PC-3 (cell line): ENCODE measurements at regions not wholly inside any gene's neighbourhood (a gene's known extent, or its start where the extent isn't known, plus 50 kb on each side); places are given as distances from the start of the nearest gene placed in this dataset.
"Not testable (repeated sequence)": the region's sequence is repeated elsewhere in the genome, so short reads cannot be mapped to it uniquely, and the experiment has no call there.

Source experiments
- ATAC-seq: fragments of 200-7000 bp; cut with Tn5 transposase; 2 replicates; pipeline ENCODE4 v1.9.1; 2020; ENCODE audit warnings: mild to moderate bottlenecking, moderate library complexity
- BruUV-seq: library from RNA; stranded (reverse); fragments of 400-500 nt; replicated peaks from 2 replicates; lab custom pipeline; 2021; lab: Mats Ljungman, UMichigan
- CTCF ChIA-PET: fragments of 300-600 bp; sonication (Branson Sonifier 250); formaldehyde crosslinking; loops from one replicate; lab custom pipeline; 2022; ENCODE audit warnings: antibody characterized with exemption; lab: Charles Lee
- POLR2A ChIA-PET: fragments of 300-600 bp; sonication (Branson Sonifier 250); formaldehyde crosslinking; loops from one replicate; lab custom pipeline; 2022; ENCODE audit warnings: antibody characterized with exemption; ENCODE audit not compliant: unreplicated experiment; lab: Charles Lee
- DNase-seq: peaks from one replicate; pipeline ENCODE4 v3.0.0-alpha.2; 2015
- H2AFZ ChIP-seq: fragments of 300-600 bp; sonication (generic); 2 replicates; pipeline ENCODE4 v1.6.0; 2016; ENCODE audit warnings: antibody characterized with exemption, low read length
- H3F3A ChIP-seq: fragments of 300-600 bp; sonication (generic); one replicate; pipeline ENCODE4 v1.6.0; 2017; ENCODE audit warnings: antibody characterized with exemption, low read length, control low read depth, mild to moderate bottlenecking; ENCODE audit not compliant: unreplicated experiment
- H3K27ac ChIP-seq: fragments of 300-600 bp; sonication (generic); 2 replicates; pipeline ENCODE4 v1.5.1; 2016; ENCODE audit warnings: mild to moderate bottlenecking, low read length
- H3K27me3 ChIP-seq: fragments of 300-600 bp; sonication (generic); 2 replicates; pipeline ENCODE4 v1.6.1; 2016; ENCODE audit warnings: low read length, mixed read lengths
- H3K36me3 ChIP-seq: fragments of 300-600 bp; sonication (generic); 2 replicates; pipeline ENCODE4 v1.6.1; 2016; ENCODE audit warnings: low read depth, mixed run types, low read length, mixed read lengths
- H3K4me1 ChIP-seq: fragments of 300-600 bp; sonication (generic); 2 replicates; pipeline ENCODE4 v1.5.1; 2016; ENCODE audit warnings: low read length; ENCODE audit not compliant: insufficient read depth
- H3K4me2 ChIP-seq: fragments of 300-600 bp; sonication (generic); 2 replicates; pipeline ENCODE4 v1.6.0; 2016; ENCODE audit warnings: low read length
- H3K4me3 ChIP-seq: fragments of 300-600 bp; sonication (generic); 2 replicates; pipeline ENCODE4 v1.5.1; 2016; ENCODE audit warnings: mild to moderate bottlenecking, low read length, mixed read lengths
- H3K79me2 ChIP-seq: fragments of 300-600 bp; sonication (generic); 2 replicates; pipeline ENCODE4 v1.6.1; 2017; ENCODE audit warnings: low read length, mixed read lengths
- H3K9ac ChIP-seq: fragments of 300-600 bp; sonication (generic); 2 replicates; pipeline ENCODE4 v1.6.0; 2016; ENCODE audit warnings: mild to moderate bottlenecking, low read length
- H3K9me2 ChIP-seq: fragments of 300-600 bp; sonication (generic); replicated peaks from 2 replicates; pipeline ENCODE4 v1.6.1; 2016; ENCODE audit warnings: mixed run types, low read length, mixed read lengths
- H3K9me3 ChIP-seq: fragments of 300-600 bp; sonication (generic); 2 replicates; pipeline ENCODE4 v1.6.1; 2016; ENCODE audit warnings: low read length, mixed read lengths
- H4K20me1 ChIP-seq: fragments of 300-600 bp; sonication (generic); 2 replicates; pipeline ENCODE4 v1.6.1; 2016; ENCODE audit warnings: low read length, mixed read lengths
- EZH2 ChIP-seq: fragments of 300-600 bp; sonication (generic); IDR thresholded peaks from one replicate; pipeline ENCODE4 v1.6.1; 2017; ENCODE audit warnings: antibody characterized with exemption, mild to moderate bottlenecking, low read length; ENCODE audit not compliant: unreplicated experiment
- EZH2phosphoT487 ChIP-seq: fragments of 300-600 bp; sonication (generic); IDR thresholded peaks from 2 replicates; pipeline ENCODE4 v1.6.1; 2018; ENCODE audit warnings: mild to moderate bottlenecking, antibody characterized with exemption, low read length, borderline replicate concordance
- intact Hi-C: fragments of 100-400 bp; cut with micrococcal nuclease; formaldehyde crosslinking; loops from 2 replicates; pipeline ENCODE4 v1.9.0; 2023
- TF ChIP-seq, protein P1 (sequence below): fragments of 300-600 bp; sonication (generic); conservative IDR thresholded peaks from 2 replicates; pipeline ENCODE4 v1.5.1; 2017; ENCODE audit warnings: antibody characterized with exemption, low read depth, mild to moderate bottlenecking, low read length

DNA sequence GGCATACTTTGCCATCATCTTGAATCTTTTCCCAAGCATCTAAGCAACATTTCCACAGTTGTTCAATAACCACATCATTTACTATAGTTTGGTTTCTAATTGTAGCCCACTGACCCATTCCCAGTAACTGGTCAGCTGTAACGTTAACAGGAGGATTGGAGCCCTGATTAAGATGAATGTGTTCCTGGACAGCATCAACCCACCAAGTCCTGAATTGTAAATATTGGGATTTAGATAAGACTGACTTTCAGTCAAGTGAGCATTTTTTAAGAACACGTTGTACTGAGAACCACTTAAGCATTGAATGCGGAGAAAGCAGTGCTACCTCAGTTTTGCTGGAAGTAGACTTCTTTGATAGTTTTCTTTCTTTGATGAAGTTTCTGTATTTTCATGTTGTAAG, 53.3 kb upstream of the ARL4D start:
- H3K4me3 ChIP-seq, ATAC-seq, H3K27ac ChIP-seq, H3K9me2 ChIP-seq, BruUV-seq, H3K27me3 ChIP-seq, CTCF ChIA-PET, H4K20me1 ChIP-seq, DNase-seq, H3K9ac ChIP-seq, H3K4me2 ChIP-seq, intact Hi-C loops, H3K9me3 ChIP-seq, H2AFZ ChIP-seq, H3F3A ChIP-seq, H3K79me2 ChIP-seq, POLR2A ChIA-PET: not testable (repeated sequence)
- H3K4me1 ChIP-seq, result peaks cover 15% of the 10 kb centered on the region
- H3K36me3 ChIP-seq, result peaks cover 16% of the 10 kb centered on the region; the same call in 1 of the 2 replicates

DNA sequence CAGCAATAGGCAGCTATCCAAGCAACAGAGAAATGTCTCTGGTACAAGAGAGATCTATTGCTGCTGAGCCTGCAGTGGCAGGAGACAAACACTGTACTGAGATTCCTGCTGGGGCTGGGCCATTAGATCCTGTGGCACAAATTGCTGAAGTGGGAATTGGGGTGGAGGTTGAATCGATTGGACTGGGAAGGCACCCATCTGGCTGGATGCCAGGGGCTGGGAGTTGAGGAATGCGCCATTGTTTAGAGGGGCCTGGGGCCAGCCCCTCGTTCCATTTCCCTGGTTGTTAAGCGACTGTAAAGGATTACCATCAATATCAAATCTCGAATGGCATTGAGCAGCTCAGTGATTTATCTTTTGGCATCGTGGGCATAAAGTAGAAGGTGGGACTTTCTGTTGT, 54.1 kb upstream of the ARL4D start:
- Histone ChIP-seq H3F3A (peaks cover 4% of the 10 kb centered on the region), H3K4me3 (no peak overlapping the region), H3K9me2 (no peaks in the 10 kb centered on the region), H3K27me3 (no peaks in the 10 kb centered on the region), H3K4me1 (peaks cover 15% of the 10 kb centered on the region), H3K36me3 (peaks cover 12% of the 10 kb centered on the region; the same call in 1 of the 2 replicates), H3K9ac (no peak overlapping the region), H3K79me2 (no peaks in the 10 kb centered on the region), H3K27ac (no peak overlapping the region), H4K20me1 (no peaks in the 10 kb centered on the region), H3K4me2 (no peak overlapping the region), H3K9me3 (0 out of 2 replicates have a peak, but pooled peaks cover 4% of the 10 kb centered on the region), H2AFZ (no peak overlapping the region)
- TF ChIP-seq EZH2 (no peak), EZH2phosphoT487 (no peak)
- TF ChIP-seq, protein P1, sequence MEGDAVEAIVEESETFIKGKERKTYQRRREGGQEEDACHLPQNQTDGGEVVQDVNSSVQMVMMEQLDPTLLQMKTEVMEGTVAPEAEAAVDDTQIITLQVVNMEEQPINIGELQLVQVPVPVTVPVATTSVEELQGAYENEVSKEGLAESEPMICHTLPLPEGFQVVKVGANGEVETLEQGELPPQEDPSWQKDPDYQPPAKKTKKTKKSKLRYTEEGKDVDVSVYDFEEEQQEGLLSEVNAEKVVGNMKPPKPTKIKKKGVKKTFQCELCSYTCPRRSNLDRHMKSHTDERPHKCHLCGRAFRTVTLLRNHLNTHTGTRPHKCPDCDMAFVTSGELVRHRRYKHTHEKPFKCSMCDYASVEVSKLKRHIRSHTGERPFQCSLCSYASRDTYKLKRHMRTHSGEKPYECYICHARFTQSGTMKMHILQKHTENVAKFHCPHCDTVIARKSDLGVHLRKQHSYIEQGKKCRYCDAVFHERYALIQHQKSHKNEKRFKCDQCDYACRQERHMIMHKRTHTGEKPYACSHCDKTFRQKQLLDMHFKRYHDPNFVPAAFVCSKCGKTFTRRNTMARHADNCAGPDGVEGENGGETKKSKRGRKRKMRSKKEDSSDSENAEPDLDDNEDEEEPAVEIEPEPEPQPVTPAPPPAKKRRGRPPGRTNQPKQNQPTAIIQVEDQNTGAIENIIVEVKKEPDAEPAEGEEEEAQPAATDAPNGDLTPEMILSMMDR, result no peak
- CTCF ChIA-PET, result no interaction called here
- intact Hi-C loops, result no loop called here
- POLR2A ChIA-PET, result no interaction called here
- BruUV-seq, result no TSS peak
- ATAC-seq (no peak), DNase-seq (no peak)

DNA sequence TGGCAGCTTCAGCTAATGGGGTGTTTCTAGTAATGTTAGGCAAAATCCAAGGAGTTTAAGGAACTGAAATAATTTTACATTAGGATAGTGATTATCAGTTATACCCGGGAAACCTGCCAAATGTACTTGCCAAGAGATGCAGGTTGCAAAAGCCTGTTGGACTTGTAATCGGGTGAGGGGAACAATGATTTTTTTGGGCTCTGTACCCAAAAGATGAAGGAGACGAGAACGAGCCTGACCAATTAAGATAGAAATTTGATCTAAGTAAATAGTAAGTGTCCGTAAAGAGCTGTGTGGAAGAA, 56.3 kb upstream of the ARL4D start:
- H3F3A ChIP-seq, result peaks cover 4% of the 10 kb centered on the region
- H3K4me3 ChIP-seq, result no peak overlapping the region
- H3K79me2 ChIP-seq, result no peaks in the 10 kb centered on the region
- no peaks in the 10 kb centered on the region for H3K9me3 ChIP-seq
- H3K27ac ChIP-seq, result no peak overlapping the region
- H3K36me3 ChIP-seq, result no peaks in the 10 kb centered on the region; the same call in 1 of the 2 replicates
- intact Hi-C loops, result no loop called here
- ChIA-PET CTCF (no interaction called here), POLR2A (interaction anchor here (1.1 kb wide), 1 partner anchor 25 kb away, joined by 7 read pairs; no protein-coding TSS in a partner anchor)
- peak overlapping the region; percentile 44; the same call in 1 of the 2 replicates for H3K4me2 ChIP-seq
- no TSS peak for BruUV-seq
- DNase-seq (no peak), ATAC-seq (no peak)
- H3K9ac ChIP-seq, result no peak overlapping the region
- no peaks in the 10 kb centered on the region for H4K20me1 ChIP-seq
- no peaks in the 10 kb centered on the region for H3K27me3 ChIP-seq
- TF ChIP-seq EZH2, result no peak
- TF ChIP-seq, protein P1, result no peak
- TF ChIP-seq EZH2phosphoT487, result no peak
- H3K4me1 ChIP-seq, result peaks cover 15% of the 10 kb centered on the region
- no peak overlapping the region for H2AFZ ChIP-seq
- no peaks in the 10 kb centered on the region for H3K9me2 ChIP-seq
